ENCODE measurements at regions not wholly inside any gene's neighbourhood (a gene's known extent, or its start where the extent isn't known, plus 50 kb on each side); places are given as distances from the start of the nearest gene placed in this dataset.

GRCh38 chr3:152672320-152672649, 162.6 kb upstream of the P2RY1 start:
- no peak for TF ChIP-seq CTCF (IDR thresholded peaks at IDR 0.05; ENCODE audit: low read depth, low read length)
- TF ChIP-seq POLR2A (IDR thresholded peaks at IDR 0.05; ENCODE audit: extremely low read depth, insufficient read length) = no peak
- TF ChIP-seq MYC (IDR thresholded peaks at IDR 0.05; ENCODE audit: low read depth, low read length) = no peak
- TF ChIP-seq, protein P1, sequence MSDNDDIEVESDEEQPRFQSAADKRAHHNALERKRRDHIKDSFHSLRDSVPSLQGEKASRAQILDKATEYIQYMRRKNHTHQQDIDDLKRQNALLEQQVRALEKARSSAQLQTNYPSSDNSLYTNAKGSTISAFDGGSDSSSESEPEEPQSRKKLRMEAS (IDR thresholded peaks at IDR 0.05; ENCODE audit: low read depth, low read length) = no peak

Data from NB4 (cell line).